Prostate gland (tissue), 2 donors: ENCODE measurements at regions not wholly inside any gene's neighbourhood (a gene's known extent, or its start where the extent isn't known, plus 50 kb on each side); places are given as distances from the start of the nearest gene placed in this dataset.

ENCODE experiments used
- DNase-seq: peaks from one replicate; pipeline ENCODE4 v3.0.0-alpha.2; 2019; ENCODE audit warnings: low spot score
- H3K27ac ChIP-seq, 2 donors: fragments of 200-600 bp; sonication (generic); 2 replicates each; pipeline ENCODE4 v1.5.1; 2017 to 2019
- H3K27me3 ChIP-seq: fragments of 200-600 bp; sonication (generic); replicated peaks from 2 replicates; pipeline ENCODE4 v1.5.1; 2019; ENCODE audit not compliant: insufficient read depth
- H3K36me3 ChIP-seq, 2 donors: fragments of 200-600 bp; sonication (generic); 1 replicate in 1 of 2; 2 replicates in 1 of 2; pipeline versions ENCODE4 v1.5.1 to v1.8.1; 2017 to 2019
- H3K4me1 ChIP-seq: fragments of 200-600 bp; sonication (generic); replicated peaks from 2 replicates; pipeline ENCODE4 v1.5.1; 2019
- H3K4me3 ChIP-seq, 2 donors: fragments of 200-600 bp; sonication (generic); 2 replicates each; pipeline ENCODE4 v1.5.1; 2017 to 2019
- H3K9me3 ChIP-seq: fragments of 200-600 bp; sonication (generic); 2 replicates; pipeline ENCODE4 v1.5.1; 2017
- CTCF ChIP-seq, 4 experiments: fragments of 200-600 bp in 2 of 4; fragments of 450-650 bp in 2 of 4; sonication (generic) in 2 of 4; IDR thresholded peaks; 1 replicate in 3 of 4; 2 replicates in 1 of 4; pipeline ENCODE4 v1.5.1; 2016 to 2019; ENCODE audit warnings: antibody characterized with exemption in 4 of 4, mild to moderate bottlenecking in 2 of 4, moderate library complexity in 2 of 4
- POLR2A ChIP-seq: fragments of 450-650 bp; IDR thresholded peaks from one replicate; pipeline ENCODE4 v1.6.1; 2016; ENCODE audit warnings: antibody characterized with exemption, mild to moderate bottlenecking
- POLR2AphosphoS5 ChIP-seq: sonication (generic); formaldehyde crosslinking; IDR thresholded peaks from one replicate; pipeline ENCODE4 v1.6.1; 2017; ENCODE audit warnings: antibody characterized with exemption
- WGBS: methylation state at CpG from one replicate; pipeline ENCODE4 v1.1.5; 2018; 5-methylcytosine and 5-hydroxymethylcytosine counted together
- intact Hi-C: fragments of 100-400 bp; cut with DNase I; formaldehyde crosslinking; loops from one replicate; pipeline ENCODE4 v1.14.2; 2022

GRCh38 chrX:149114001-149114400 lies 391.1 kb downstream of the IDS start:
- H3K9me3 ChIP-seq: no peaks in the 10 kb centered on the region
- DNase-seq: no peak
- no peaks in the 10 kb centered on the region for H3K27me3 ChIP-seq
- H3K27ac ChIP-seq: no peak overlapping the region
- no peaks in the 10 kb centered on the region for H3K4me1 ChIP-seq
- TF ChIP-seq POLR2AphosphoS5: no peak
- no peak for TF ChIP-seq CTCF (IDR thresholded peaks at IDR 0.05)
- no peak for TF ChIP-seq POLR2A
- H3K4me3 ChIP-seq: no peak overlapping the region
- no peaks in the 10 kb centered on the region for H3K36me3 ChIP-seq
- intact Hi-C loops: no loop called here
- 60% methylated on average over 1 of the region's 15 CpGs for WGBS

- TF ChIP-seq POLR2A: no peak
- TF ChIP-seq CTCF (IDR thresholded peaks at IDR 0.05): no peak
- no peak for TF ChIP-seq POLR2AphosphoS5
- Histone ChIP-seq H3K36me3 (no peaks in the 10 kb centered on the region), H3K27me3 (no peaks in the 10 kb centered on the region), H3K4me3 (no peak overlapping the region), H3K9me3 (no peaks in the 10 kb centered on the region), H3K4me1 (no peaks in the 10 kb centered on the region), H3K27ac (no peak overlapping the region)
- no peak for DNase-seq
- intact Hi-C loops: no loop called here
Measured at GRCh38 chrX:149097786-149098185, 407.3 kb downstream of the IDS start.

GRCh38 chrX:149092179-149092578 lies 412.9 kb downstream of the IDS start:
- WGBS: 52% methylated on average over 3 of the region's 3 CpGs
- H3K4me3 ChIP-seq: no peak overlapping the region
- no peaks in the 10 kb centered on the region for H3K36me3 ChIP-seq
- no peaks in the 10 kb centered on the region for H3K9me3 ChIP-seq
- no peak for TF ChIP-seq POLR2AphosphoS5
- no peaks in the 10 kb centered on the region for H3K27me3 ChIP-seq
- DNase-seq: no peak
- H3K27ac ChIP-seq: no peak overlapping the region
- no peaks in the 10 kb centered on the region for H3K4me1 ChIP-seq
- intact Hi-C loops: no loop called here

- H3K27me3 ChIP-seq: no peaks in the 10 kb centered on the region
- intact Hi-C loops: no loop called here
- 70% methylated on average over 5 of the region's 5 CpGs for WGBS
- H3K9me3 ChIP-seq: no peaks in the 10 kb centered on the region
- H3K4me3 ChIP-seq: no peak overlapping the region
- no peaks in the 10 kb centered on the region for H3K4me1 ChIP-seq
- no peaks in the 10 kb centered on the region for H3K36me3 ChIP-seq
- TF ChIP-seq CTCF (IDR thresholded peaks at IDR 0.05) (no peak), POLR2A (no peak), POLR2AphosphoS5 (no peak)
- DNase-seq: no peak
- H3K27ac ChIP-seq: no peak overlapping the region
Measured at GRCh38 chrX:149079805-149080406, 425.2 kb downstream of the IDS start.

GRCh38 chrX:149074398-149074797 lies 430.7 kb downstream of the IDS start:
- 38% methylated on average over 3 of the region's 8 CpGs for WGBS
- intact Hi-C loops: no loop called here
- H3K36me3 ChIP-seq: no peaks in the 10 kb centered on the region
- no peak overlapping the region for H3K27ac ChIP-seq
- no peaks in the 10 kb centered on the region for H3K4me1 ChIP-seq
- no peaks in the 10 kb centered on the region for H3K9me3 ChIP-seq
- H3K4me3 ChIP-seq: no peak overlapping the region
- DNase-seq: no peak
- no peaks in the 10 kb centered on the region for H3K27me3 ChIP-seq
- TF ChIP-seq CTCF (IDR thresholded peaks at IDR 0.05): no peak
- no peak for TF ChIP-seq POLR2AphosphoS5
- TF ChIP-seq POLR2A: no peak
